Hematopoietic multipotent progenitor cell treated with erythropoietin and hydrocortisone succinate and interleukin-3 and kit ligand, for 4 days (in vitro differentiated cells): ENCODE measurements at regions not wholly inside any gene's neighbourhood (a gene's known extent, or its start where the extent isn't known, plus 50 kb on each side); places are given as distances from the start of the nearest gene placed in this dataset.

ENCODE experiments used
- DNase-seq: peaks from one replicate; pipeline ENCODE4 v3.0.0-alpha.2; 2015

DNA sequence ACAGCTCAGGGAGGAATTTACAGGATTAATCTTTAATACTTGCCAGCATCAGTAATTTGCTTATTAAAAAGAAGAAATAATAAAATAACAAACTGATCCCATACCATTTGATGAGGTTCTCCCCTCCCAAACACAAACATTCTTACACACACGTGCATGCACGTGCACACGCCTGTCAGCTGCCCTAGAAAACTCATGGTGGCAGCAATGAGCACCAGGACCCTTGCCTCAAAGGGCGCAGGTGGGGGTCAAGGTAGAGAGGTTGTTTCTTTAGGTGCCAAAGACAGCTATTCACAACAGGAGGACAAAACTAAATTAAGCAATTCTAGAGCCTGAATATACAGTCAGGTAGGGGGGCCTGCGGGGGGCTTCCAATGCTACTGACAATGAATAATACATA lies 219.3 kb downstream of the BUD13 start:
- no peak for DNase-seq

GRCh38 chr11:116551576-116551975 lies 221.2 kb downstream of the BUD13 start:
- DNase-seq, result no peak

GRCh38 chr11:116548256-116548655 lies 224.5 kb downstream of the BUD13 start:
- DNase-seq, result no peak

DNA sequence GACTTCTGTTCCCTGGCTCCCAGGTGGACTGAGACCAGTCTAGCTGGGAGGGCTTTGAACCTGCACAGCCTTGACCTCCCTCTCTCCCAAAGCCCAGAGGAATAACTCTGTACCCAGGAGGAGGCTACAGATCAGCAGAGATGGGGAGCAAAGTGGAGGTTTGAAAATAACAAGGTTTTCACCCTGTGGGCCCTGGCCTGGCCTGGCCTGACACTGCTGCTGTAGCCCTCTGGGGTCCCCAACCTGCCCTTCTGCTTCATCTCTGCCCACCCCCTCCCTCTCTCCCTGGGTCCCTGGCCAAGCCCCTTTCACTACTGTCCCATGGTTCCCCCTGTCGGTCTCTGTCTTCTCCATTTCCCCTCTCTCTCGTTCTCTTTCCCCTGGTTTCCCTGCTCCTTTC lies 225.2 kb downstream of the BUD13 start:
- DNase-seq, result no peak

GRCh38 chr11:116545912-116546311 lies 226.9 kb downstream of the BUD13 start:
- DNase-seq, result no peak

DNA sequence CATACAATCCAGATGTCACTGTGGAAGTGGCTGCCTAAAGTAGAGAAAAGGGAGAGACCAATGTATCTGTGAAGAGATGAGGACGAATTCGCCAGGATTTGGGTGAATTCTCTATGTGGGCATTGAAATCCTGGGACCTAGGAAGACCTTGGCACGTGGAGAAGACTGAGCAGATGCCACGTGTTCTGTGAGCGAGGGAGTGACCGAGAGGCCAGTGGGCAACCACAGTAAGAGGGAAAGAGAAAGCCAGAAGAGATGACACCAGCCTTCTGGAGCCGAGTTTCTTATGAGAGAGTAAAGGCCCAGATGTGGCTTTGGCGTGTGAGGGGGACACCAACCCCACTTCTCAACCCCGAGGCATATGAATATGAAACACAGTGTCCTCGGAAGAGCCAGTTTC lies 228.1 kb downstream of the BUD13 start:
- no peak for DNase-seq

DNA sequence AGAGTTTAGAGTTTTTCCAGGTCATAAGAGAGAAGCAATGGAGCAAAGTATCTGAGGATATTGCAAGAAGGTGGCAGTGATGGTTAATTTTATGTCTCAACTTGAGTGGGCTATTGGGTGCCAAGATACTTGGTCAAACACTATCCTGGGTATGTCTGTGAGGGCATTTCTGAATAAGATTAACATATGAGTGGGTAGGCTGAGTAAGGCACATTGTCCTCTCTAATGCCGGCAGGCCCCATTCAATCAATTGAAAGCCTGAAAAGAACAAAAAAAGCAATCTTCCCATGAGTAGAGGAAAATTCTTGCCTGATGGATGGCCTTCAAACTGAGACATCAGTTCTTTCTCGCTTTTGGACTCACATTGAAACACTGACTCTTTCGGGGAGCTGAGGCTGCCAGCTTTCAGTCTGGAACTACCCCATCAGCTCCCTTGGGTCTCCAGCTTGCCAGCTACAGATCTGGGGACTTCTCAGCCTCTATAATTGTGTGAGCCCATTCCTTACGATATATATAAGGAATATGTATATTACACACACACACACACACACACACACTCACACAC lies 228.8 kb downstream of the BUD13 start:
- DNase-seq, result no peak

GRCh38 chr11:116543099-116543498 lies 229.7 kb downstream of the BUD13 start:
- DNase-seq, result no peak

GRCh38 chr11:116542406-116542805 lies 230.4 kb downstream of the BUD13 start:
- no peak for DNase-seq

- DNase-seq, result no peak
These were observed 231.3 kb downstream of the BUD13 start for GRCh38 chr11:116541460-116541859.

DNA sequence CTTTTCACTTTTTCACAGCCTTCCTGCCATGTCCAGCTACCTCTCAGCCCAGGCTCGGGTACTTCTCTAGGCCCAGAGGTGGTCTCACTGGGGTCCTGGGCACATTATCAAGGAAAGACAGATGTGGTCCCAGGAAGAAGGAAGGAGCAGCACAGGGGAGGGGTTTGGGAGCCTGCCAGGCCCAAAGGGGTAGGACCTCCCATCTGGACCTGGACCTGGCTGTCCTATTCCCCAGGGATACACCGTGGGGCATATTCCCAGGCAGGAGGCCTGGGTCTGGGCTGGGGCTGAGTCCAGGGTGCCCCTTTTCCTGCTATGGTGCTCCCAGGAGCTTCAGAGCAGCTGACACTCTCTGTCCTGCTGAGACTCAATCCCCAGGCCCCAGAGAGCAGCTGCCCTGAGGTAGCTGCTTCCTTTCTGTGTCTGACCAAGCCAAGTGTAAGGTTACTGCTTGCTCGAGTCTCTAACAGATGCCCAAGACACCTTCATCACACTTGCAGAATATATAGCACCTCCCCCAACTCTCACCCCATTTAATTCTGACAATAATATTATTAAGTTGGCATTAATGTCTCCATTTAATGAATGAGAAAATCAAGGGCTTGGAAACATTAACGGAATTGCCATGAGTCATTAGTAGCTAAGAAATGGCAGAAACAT lies 232.0 kb downstream of the BUD13 start:
- DNase-seq, result no peak

- DNase-seq, result no peak
These were observed 232.9 kb downstream of the BUD13 start for GRCh38 chr11:116539836-116540418.

- DNase-seq, result no peak
These were observed 233.6 kb downstream of the BUD13 start for GRCh38 chr11:116539211-116539610.

DNA sequence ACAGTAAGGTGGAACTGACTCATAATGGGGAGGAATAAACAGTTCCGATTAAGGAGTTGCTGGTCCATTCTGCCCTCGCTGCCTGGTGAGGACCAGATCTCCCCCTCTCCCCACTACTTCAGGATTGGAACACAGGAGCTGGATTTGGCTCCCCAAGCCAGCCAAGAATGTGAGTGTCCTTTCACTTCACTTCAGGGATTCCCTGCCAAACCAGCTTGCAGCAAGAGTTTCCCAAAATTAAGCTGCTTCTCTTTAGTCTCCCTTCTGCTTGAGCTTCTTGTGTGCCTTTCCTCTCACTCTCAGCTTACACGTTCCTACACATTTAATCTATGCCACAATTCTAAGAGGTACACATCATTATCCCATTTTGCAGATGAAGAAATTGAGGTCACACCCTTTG lies 234.1 kb downstream of the BUD13 start:
- DNase-seq, result no peak

GRCh38 chr11:116537709-116538108 lies 235.1 kb downstream of the BUD13 start:
- no peak for DNase-seq

DNA sequence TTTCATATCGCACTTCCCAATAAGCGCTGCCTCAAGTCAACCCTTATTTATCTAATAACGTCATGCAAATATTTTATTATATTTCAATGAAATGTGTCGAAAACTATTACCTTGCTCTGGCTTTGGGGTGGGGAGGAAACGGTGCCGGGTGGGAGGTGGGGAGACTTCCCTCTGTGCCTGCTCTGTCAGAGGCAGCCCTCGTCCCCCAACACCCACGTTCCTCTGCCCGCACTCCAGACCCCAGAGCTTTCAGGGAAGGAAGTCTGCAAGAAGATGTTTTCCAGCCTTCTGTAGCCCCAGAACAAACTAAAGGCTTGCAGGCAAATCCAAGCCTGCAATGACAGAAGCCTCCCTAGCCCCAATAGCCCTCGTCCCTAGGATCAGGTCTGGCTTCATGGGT lies 235.7 kb downstream of the BUD13 start:
- DNase-seq, result no peak

- no peak for DNase-seq
These were observed 236.4 kb downstream of the BUD13 start for GRCh38 chr11:116536416-116536815.

DNA sequence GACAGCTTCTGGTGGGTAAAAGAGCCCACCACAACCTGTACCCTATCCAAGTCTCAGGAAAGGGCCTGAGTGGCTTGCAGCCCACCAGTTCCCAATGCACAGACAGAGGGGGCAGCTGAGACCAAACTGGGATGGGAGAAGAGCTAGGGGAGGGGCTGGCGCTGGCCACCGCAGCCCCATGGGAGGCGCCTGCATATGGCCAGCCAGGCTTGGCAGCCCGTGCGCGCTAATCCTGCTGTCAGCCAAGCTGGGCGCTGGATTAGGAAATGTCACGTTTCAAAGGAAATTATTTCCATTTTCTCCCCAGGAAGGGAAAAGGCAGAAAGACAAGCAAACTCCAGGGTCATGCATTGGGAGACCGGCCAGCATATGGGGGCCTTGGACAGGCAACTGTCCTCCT lies 236.8 kb downstream of the BUD13 start:
- no peak for DNase-seq

DNA sequence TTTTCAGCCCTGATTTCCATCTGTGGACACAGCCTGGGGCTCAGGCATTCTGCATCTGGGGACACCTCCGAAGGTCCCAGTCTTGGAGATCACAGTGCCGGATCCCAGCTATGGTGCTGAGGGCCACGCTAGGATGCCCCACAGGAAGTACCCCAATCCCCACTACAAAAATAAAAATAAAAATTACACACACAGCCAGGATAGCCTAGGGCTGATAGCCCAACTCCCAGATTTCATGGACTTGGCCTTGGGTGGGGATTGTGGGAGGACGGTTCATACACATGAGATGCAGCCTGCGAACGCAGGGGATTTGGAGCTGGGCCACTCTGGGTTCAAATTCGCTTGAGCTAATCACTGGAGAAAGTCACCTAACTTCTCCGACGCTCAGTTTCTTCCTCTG lies 237.7 kb downstream of the BUD13 start:
- DNase-seq, result no peak

DNA sequence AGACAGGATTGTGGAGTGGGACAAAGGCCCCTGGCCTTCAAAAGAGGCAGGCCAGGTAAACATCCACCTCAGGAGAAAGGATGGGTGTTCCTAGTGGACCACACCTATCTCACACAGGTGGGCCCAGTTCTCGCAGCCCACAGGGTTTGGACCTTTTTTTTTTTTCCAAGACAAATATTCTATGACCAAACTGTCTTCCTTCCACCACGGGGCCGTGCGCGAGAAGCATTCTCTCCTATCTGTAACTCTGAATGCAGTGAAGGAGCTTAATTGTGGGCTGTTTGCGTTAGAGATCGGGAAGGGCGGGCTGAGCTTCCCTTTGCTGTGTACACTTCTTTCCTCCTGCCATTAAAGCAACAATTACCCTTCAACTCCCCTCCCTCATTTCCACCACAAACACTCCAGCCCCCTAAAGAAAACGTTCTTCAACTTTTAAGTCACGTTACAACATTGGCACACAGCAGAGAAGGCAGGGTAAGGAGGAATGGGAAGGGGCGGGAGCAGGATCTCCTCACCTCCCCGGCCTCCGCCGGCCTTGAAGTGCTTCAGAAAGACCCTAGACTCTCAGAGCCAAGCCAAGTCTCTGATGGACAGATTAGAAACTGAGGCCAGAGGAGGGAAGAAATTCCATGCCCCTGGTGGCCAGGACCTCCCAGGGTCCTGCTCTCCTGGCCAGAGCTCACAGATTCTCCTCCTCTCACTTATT lies 238.4 kb downstream of the BUD13 start:
- no peak for DNase-seq

DNA sequence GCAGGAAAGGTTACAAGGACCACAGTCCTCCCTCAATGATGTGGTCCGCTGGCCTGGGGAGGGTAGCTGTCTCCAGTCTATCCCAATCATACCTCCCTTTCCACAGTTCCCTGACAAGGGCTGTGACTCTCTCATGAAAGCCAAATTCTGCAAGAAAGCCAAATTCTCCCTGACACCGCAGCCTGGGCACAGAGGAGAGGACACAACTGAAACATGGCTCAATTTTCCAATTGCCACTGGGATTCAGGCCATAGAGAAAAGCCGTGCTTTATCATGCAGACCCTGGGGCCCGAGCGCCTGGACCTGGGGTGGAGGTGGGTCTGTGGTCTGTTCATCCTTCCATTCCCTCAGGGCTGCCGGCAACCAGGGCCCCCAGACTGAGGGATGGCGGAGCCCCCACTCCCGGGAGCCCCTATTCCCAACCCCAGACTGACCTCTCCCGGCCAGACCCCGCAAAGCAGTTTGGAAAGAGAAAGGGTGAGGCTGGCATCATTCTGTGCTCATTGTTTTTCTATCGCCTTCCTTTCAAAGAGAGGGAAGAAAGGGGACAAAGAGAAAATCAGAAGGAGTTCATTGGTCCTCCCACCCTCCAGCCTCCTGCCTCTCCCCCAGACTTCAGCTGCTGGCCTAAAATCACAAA lies 239.5 kb downstream of the BUD13 start:
- DNase-seq, result no peak

DNA sequence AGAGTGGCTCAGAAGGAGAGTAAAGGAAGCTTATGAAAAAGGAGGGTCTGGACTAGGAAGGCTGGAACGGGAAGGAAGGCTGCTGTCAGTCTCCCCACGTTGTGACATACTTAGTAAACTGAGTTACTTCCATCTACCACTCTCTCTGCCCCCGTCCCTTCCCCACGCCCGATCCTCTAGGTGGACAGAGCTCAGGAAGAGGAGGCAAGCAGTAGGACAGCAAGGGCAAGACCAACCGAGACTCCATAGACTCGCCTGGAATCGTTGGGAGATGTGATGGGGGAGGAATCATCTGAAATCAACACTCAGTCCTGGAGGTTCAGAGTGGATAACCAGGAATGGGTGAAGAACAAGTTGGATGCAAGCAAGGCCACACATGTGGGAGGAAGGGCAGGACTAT lies 240.7 kb downstream of the BUD13 start:
- DNase-seq, result no peak

DNA sequence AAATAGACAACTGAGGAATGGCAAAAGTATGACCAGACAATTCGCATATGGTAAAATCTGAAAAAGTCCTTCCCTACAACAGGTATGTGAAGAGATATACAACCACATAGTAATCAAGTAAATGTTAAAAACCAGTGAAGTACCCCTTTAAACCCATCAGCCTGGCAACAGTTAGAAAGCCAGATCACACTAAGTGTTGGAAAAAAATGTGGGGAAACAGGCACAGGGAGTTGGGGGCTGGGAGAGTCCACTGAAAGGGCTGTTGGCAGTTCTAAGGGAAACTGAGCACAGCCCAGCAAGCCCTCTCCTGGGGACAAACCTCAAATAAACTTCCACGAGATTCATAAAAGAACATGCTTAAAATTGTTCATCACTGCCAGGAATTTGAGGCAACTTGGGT lies 242.1 kb downstream of the BUD13 start:
- no peak for DNase-seq

GRCh38 chr11:116529271-116529670 lies 243.5 kb downstream of the BUD13 start:
- no peak for DNase-seq
